Pancreas (tissue), 10 donors: ENCODE measurements at regions not wholly inside any gene's neighbourhood (a gene's known extent, or its start where the extent isn't known, plus 50 kb on each side); places are given as distances from the start of the nearest gene placed in this dataset.

Experiments
- ATAC-seq, 4 donors: fragments of 200-7000 bp; cut with Tn5 transposase; one replicate each; pipeline versions ENCODE4 v1.8.0 to v1.9.1; 2020; ENCODE audit warnings: mild to moderate bottlenecking in 4 of 4, moderate library complexity in 4 of 4
- DNase-seq, 6 donors: peaks; one replicate each; pipeline ENCODE4 v3.0.0-alpha.2; 2020
- FAIRE-seq: peaks from 2 replicates; lab custom pipeline; 2012; peaks lifted over from hg19 to GRCh38; lab: Jason Lieb, UNC
- H3K27ac ChIP-seq, 4 donors: fragments of 200-600 bp; sonication (generic); 1 replicate in 3 of 4; 2 replicates in 1 of 4; pipeline versions ENCODE4 v1.5.0 to v1.8.0; 2020
- H3K27me3 ChIP-seq, 4 donors: fragments of 200-600 bp; one replicate each; pipeline ENCODE4 v1.8.0; 2021
- H3K36me3 ChIP-seq, 3 donors: fragments of 200-600 bp; sonication (generic) in 1 of 3; one replicate each; pipeline versions ENCODE4 v1.5.0 to v1.8.0; 2020 to 2021
- H3K4me1 ChIP-seq, 3 donors: fragments of 200-600 bp; one replicate each; pipeline ENCODE4 v1.8.0; 2021
- H3K4me3 ChIP-seq, 4 donors: fragments of 200-600 bp; sonication (generic) in 2 of 4; one replicate each; pipeline versions ENCODE4 v1.5.0 to v1.8.0; 2020 to 2021
- H3K9me3 ChIP-seq, 4 donors: fragments of 200-600 bp; one replicate each; pipeline ENCODE4 v1.8.0; 2021
- CTCF ChIP-seq, 4 donors: fragments of 200-600 bp; sonication (generic) in 3 of 4; IDR thresholded peaks; one replicate each; pipeline versions ENCODE4 v1.5.0 to v1.8.0; 2021; ENCODE audit warnings: antibody characterized with exemption in 4 of 4
- WGBS, 2 donors: extraction: QIAGEN DNeasy Blood & Tissue Kit; methylation state at CpG; one replicate each; pipeline ENCODE4 v1.1.7; 2013; 5-methylcytosine and 5-hydroxymethylcytosine counted together
- intact Hi-C, 3 donors: fragments of 100-400 bp; cut with DNase I; formaldehyde crosslinking; loops; one replicate each; pipeline versions ENCODE4 v1.11.1 to v1.14.2; 2022
- donor health status: healthy with polysubstance abuse.
- donor health status: DM: no; HTN: no; CAD: no; lungs with moderate emphysema.
- donor health status: DM: no; HTN: no; CAD: no.
- donor health status: control.
- donor health status: control.
- donor health status: Bipolar disorder and iron deficiency.
- donor health status: DM: yes; HTN: yes; CAD: no.
- donor health status: DM: no; HTN: no; CAD: no.
- donor health status: DM: no; HTN: no; CAD: no.
- donor health status: DM: yes; HTN: yes; CAD: no.

- Histone ChIP-seq H3K27me3 (no peaks in the 10 kb centered on the region), H3K9me3 (no peaks in the 10 kb centered on the region), H3K36me3 (no peaks in the 10 kb centered on the region), H3K4me1 (no peaks in the 10 kb centered on the region), H3K27ac (no peak overlapping the region), H3K4me3 (no peak overlapping the region)
- ATAC-seq (no peak), FAIRE-seq (no peak), DNase-seq (no peak)
- no peak for TF ChIP-seq CTCF (IDR thresholded peaks at IDR 0.05)
- intact Hi-C loops, result no loop called here
- WGBS, 2 donors, result 66 to 79% methylated on average over 5 of the region's 5 CpGs
These were observed 219.7 kb upstream of the NDST3 start for GRCh38 chr4:117814277-117815246.

- H3K9me3 ChIP-seq, result no peaks in the 10 kb centered on the region
- no peaks in the 10 kb centered on the region for H3K27me3 ChIP-seq
- no peaks in the 10 kb centered on the region for H3K36me3 ChIP-seq
- intact Hi-C loops, result no loop called here
- ATAC-seq (no peak), DNase-seq (no peak), FAIRE-seq (no peak)
- no peaks in the 10 kb centered on the region for H3K4me1 ChIP-seq
- TF ChIP-seq CTCF (IDR thresholded peaks at IDR 0.05), result no peak
- H3K27ac ChIP-seq, result no peak overlapping the region
- no peak overlapping the region for H3K4me3 ChIP-seq
These were observed 217.0 kb upstream of the NDST3 start for GRCh38 chr4:117817301-117817700.

GRCh38 chr4:117821834-117822233, 212.5 kb upstream of the NDST3 start:
- FAIRE-seq (no peak), DNase-seq (no peak), ATAC-seq (no peak)
- no peak overlapping the region for H3K27ac ChIP-seq
- WGBS, 2 donors, result 57 to 66% methylated on average over 3 of the region's 3 CpGs
- H3K27me3 ChIP-seq, result no peaks in the 10 kb centered on the region
- no peaks in the 10 kb centered on the region for H3K36me3 ChIP-seq
- H3K4me1 ChIP-seq, result no peaks in the 10 kb centered on the region
- H3K9me3 ChIP-seq, result no peaks in the 10 kb centered on the region
- intact Hi-C loops, result no loop called here
- H3K4me3 ChIP-seq, result no peak overlapping the region
- TF ChIP-seq CTCF (IDR thresholded peaks at IDR 0.05), result no peak

GRCh38 chr4:117823388-117823787, 210.9 kb upstream of the NDST3 start:
- no peak for TF ChIP-seq CTCF (IDR thresholded peaks at IDR 0.05)
- H3K36me3 ChIP-seq, result no peaks in the 10 kb centered on the region
- H3K9me3 ChIP-seq, result no peaks in the 10 kb centered on the region
- no peak for DNase-seq
- no peak for FAIRE-seq
- H3K4me1 ChIP-seq, result no peaks in the 10 kb centered on the region
- H3K27ac ChIP-seq, result no peak overlapping the region
- no peak for ATAC-seq
- H3K4me3 ChIP-seq, result no peak overlapping the region
- 10 to 12% methylated on average over 3 of the region's 3 CpGs for WGBS, 2 donors
- H3K27me3 ChIP-seq, result no peaks in the 10 kb centered on the region
- intact Hi-C loops, result no loop called here

- Histone ChIP-seq H3K36me3 (no peaks in the 10 kb centered on the region), H3K27ac (no peak overlapping the region), H3K4me3 (no peak overlapping the region), H3K4me1 (no peaks in the 10 kb centered on the region), H3K9me3 (no peaks in the 10 kb centered on the region), H3K27me3 (no peaks in the 10 kb centered on the region)
- ATAC-seq (no peak), DNase-seq (no peak), FAIRE-seq (no peak)
- intact Hi-C loops, result no loop called here
- 17 to 24% methylated on average over 1 of the region's 1 CpG for WGBS, 2 donors
- no peak for TF ChIP-seq CTCF (IDR thresholded peaks at IDR 0.05)
These were observed 208.7 kb upstream of the NDST3 start for GRCh38 chr4:117825600-117825999.
